Thyroid gland (tissue), 4 donors: ENCODE measurements at regions not wholly inside any gene's neighbourhood (a gene's known extent, or its start where the extent isn't known, plus 50 kb on each side); places are given as distances from the start of the nearest gene placed in this dataset.

Experiments used
- DNase-seq, 2 donors: peaks; one replicate each; pipeline ENCODE4 v3.0.0-alpha.2; 2019
- H3K27ac ChIP-seq, 3 donors: fragments of 200-600 bp; sonication (generic); 1 replicate in 2 of 3; 2 replicates in 1 of 3; pipeline ENCODE4 v1.5.1; 2016 to 2019; ENCODE audit warnings: mild to moderate bottlenecking in 1 of 3, moderate library complexity in 1 of 3
- H3K27me3 ChIP-seq: fragments of 200-600 bp; sonication (generic); one replicate; pipeline ENCODE4 v1.5.1; 2019
- H3K36me3 ChIP-seq, 2 donors: fragments of 200-600 bp; sonication (generic); one replicate each; pipeline ENCODE4 v1.5.1; 2016 to 2019
- H3K4me1 ChIP-seq, 2 donors: fragments of 200-600 bp; sonication (generic); one replicate each; pipeline ENCODE4 v1.5.1; 2017 to 2019
- H3K4me3 ChIP-seq, 3 donors: fragments of 200-600 bp; sonication (generic); replicated peaks in 1 of 3; 1 replicate in 2 of 3; 2 replicates in 1 of 3; pipeline ENCODE4 v1.5.1; 2016; ENCODE audit warnings: mild to moderate bottlenecking in 1 of 3
- H3K9me3 ChIP-seq: fragments of 200-600 bp; sonication (generic); one replicate; pipeline ENCODE4 v1.5.1; 2017
- POLR2A ChIP-seq, 2 donors: fragments of 450-650 bp; IDR thresholded peaks; one replicate each; pipeline ENCODE4 v1.6.1; 2017; ENCODE audit warnings: antibody characterized with exemption in 2 of 2, mild to moderate bottlenecking in 2 of 2, moderate library complexity in 1 of 2
- WGBS, 2 donors: methylation state at CpG; one replicate each; pipeline ENCODE4 v1.1.5; 2017; 5-methylcytosine and 5-hydroxymethylcytosine counted together
- intact Hi-C: fragments of 100-400 bp; cut with DNase I; formaldehyde crosslinking; loops from one replicate; pipeline ENCODE4 v1.15.1; 2023
- TF ChIP-seq, protein P1 (sequence below), 6 experiments: fragments of 200-600 bp in 3 of 6; fragments of 450-650 bp in 3 of 6; sonication (generic) in 3 of 6; IDR thresholded peaks; one replicate each; pipeline ENCODE4 v1.5.1; 2016 to 2019; ENCODE audit warnings: antibody characterized with exemption in 6 of 6, mild to moderate bottlenecking in 2 of 6, inconsistent platforms in 1 of 6, moderate library complexity in 1 of 6

DNA sequence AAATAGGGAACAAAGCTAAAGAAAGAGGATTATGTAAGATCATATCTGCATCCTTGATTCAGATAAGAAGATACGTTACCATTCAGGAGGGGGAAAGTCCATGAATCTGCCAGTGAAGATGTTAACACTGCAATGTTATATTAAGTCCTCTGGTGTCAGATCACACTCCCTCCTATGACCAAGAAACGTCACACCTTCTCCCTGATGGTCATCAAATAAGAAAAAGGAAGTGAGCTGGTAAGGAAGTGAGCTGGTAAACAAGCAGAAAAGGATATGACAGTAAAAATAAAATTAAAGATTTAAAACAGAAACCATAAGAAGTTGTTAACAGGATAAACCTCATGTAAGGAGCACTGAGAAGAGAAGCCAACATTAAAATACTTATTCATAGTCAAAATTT, 340.2 kb downstream of the SEC23A start:
- H3K27ac ChIP-seq: no peak overlapping the region
- H3K4me1 ChIP-seq: no peaks in the 10 kb centered on the region
- DNase-seq: no peak
- no peaks in the 10 kb centered on the region for H3K9me3 ChIP-seq
- 68 to 72% methylated on average over 2 of the region's 2 CpGs for WGBS, 2 donors
- H3K27me3 ChIP-seq: no peaks in the 10 kb centered on the region
- TF ChIP-seq, protein P1, sequence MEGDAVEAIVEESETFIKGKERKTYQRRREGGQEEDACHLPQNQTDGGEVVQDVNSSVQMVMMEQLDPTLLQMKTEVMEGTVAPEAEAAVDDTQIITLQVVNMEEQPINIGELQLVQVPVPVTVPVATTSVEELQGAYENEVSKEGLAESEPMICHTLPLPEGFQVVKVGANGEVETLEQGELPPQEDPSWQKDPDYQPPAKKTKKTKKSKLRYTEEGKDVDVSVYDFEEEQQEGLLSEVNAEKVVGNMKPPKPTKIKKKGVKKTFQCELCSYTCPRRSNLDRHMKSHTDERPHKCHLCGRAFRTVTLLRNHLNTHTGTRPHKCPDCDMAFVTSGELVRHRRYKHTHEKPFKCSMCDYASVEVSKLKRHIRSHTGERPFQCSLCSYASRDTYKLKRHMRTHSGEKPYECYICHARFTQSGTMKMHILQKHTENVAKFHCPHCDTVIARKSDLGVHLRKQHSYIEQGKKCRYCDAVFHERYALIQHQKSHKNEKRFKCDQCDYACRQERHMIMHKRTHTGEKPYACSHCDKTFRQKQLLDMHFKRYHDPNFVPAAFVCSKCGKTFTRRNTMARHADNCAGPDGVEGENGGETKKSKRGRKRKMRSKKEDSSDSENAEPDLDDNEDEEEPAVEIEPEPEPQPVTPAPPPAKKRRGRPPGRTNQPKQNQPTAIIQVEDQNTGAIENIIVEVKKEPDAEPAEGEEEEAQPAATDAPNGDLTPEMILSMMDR (IDR thresholded peaks at IDR 0.05): no peak
- no peak for TF ChIP-seq POLR2A (IDR thresholded peaks at IDR 0.05)
- H3K36me3 ChIP-seq: no peaks in the 10 kb centered on the region
- no peak overlapping the region for H3K4me3 ChIP-seq
- intact Hi-C loops: no loop called here

- Histone ChIP-seq H3K4me3 (no peak overlapping the region), H3K27me3 (no peaks in the 10 kb centered on the region), H3K4me1 (no peaks in the 10 kb centered on the region), H3K36me3 (no peaks in the 10 kb centered on the region), H3K27ac (no peak overlapping the region), H3K9me3 (no peaks in the 10 kb centered on the region)
- TF ChIP-seq, protein P1 (IDR thresholded peaks at IDR 0.05): no peak
- no peak for TF ChIP-seq POLR2A (IDR thresholded peaks at IDR 0.05)
- intact Hi-C loops: no loop called here
- DNase-seq: no peak
- WGBS, 2 donors: 83 to 88% methylated on average over 5 of the region's 5 CpGs
Measured at GRCh38 chr14:38762426-38762825, 340.6 kb downstream of the SEC23A start.

DNA sequence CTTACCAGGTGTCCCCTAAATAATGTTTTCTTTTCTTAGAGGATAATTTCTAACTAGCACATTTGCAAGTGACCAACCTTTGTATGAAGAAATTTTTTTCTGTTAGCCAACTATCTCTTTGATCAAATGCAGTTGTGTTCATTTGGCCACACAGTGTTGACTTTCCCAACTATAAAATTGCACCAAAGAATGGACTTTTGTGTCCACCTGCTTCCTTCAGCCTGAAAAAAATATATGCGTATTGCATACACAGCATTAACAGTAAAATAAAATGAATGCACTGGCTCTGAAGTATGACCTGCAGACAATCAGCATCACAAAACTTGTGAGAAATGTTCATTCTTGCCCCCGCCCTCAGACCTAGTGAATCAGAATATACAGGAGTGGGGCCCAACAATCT, 342.0 kb downstream of the SEC23A start:
- Histone ChIP-seq H3K9me3 (no peaks in the 10 kb centered on the region), H3K27ac (no peak overlapping the region), H3K4me1 (no peaks in the 10 kb centered on the region), H3K4me3 (no peak overlapping the region), H3K27me3 (no peaks in the 10 kb centered on the region), H3K36me3 (no peaks in the 10 kb centered on the region)
- intact Hi-C loops: no loop called here
- no peak for DNase-seq
- TF ChIP-seq, protein P1 (IDR thresholded peaks at IDR 0.05): no peak
- no peak for TF ChIP-seq POLR2A (IDR thresholded peaks at IDR 0.05)
- 92 to 95% methylated on average over 2 of the region's 2 CpGs for WGBS, 2 donors

GRCh38 chr14:38758661-38759060, 344.4 kb downstream of the SEC23A start:
- no peaks in the 10 kb centered on the region for H3K27me3 ChIP-seq

DNA sequence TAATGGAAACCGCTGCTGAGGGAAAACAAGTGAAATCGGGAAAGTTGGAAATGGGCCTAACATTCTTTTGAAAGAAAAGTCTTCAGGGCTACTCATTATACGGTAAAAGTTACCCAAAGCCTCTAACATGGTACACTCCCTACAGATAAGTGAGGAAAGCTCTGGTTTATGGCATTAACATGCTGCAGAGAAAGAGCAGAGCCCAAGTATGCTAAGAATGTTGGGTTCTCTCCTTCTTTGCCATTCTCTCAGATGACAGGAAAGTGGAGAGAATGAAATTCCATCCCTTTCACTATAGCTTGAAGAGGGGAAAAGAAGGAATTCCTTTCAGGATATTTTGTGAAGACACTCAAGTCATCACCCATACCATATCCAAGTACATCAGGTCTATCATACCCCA, 348.0 kb downstream of the SEC23A start:
- intact Hi-C loops: no loop called here
- H3K27me3 ChIP-seq: no peaks in the 10 kb centered on the region
- no peak for TF ChIP-seq POLR2A (IDR thresholded peaks at IDR 0.05)
- TF ChIP-seq, protein P1 (IDR thresholded peaks at IDR 0.05): no peak

More at GRCh38 chr14:38758661-38759060, 344.4 kb downstream of the SEC23A start:
- no peaks in the 10 kb centered on the region for H3K36me3 ChIP-seq
- intact Hi-C loops: no loop called here
- TF ChIP-seq, protein P1 (IDR thresholded peaks at IDR 0.05): no peak
- TF ChIP-seq POLR2A (IDR thresholded peaks at IDR 0.05): no peak
- H3K9me3 ChIP-seq: no peaks in the 10 kb centered on the region
- DNase-seq: no peak
- no peak overlapping the region for H3K27ac ChIP-seq
- no peak overlapping the region for H3K4me3 ChIP-seq
- 51 to 70% methylated on average over 2 of the region's 2 CpGs for WGBS, 2 donors
- H3K4me1 ChIP-seq: no peaks in the 10 kb centered on the region

More for the DNA sequence above, 348.0 kb downstream of the SEC23A start:
- Histone ChIP-seq H3K27ac (no peak overlapping the region), H3K36me3 (no peaks in the 10 kb centered on the region), H3K9me3 (no peaks in the 10 kb centered on the region), H3K4me1 (no peaks in the 10 kb centered on the region), H3K4me3 (no peak overlapping the region)
- WGBS, 2 donors: 72 to 86% methylated on average over 3 of the region's 3 CpGs
- no peak for DNase-seq
